HepG2 (cell line): ENCODE measurements at regions not wholly inside any gene's neighbourhood (a gene's known extent, or its start where the extent isn't known, plus 50 kb on each side); places are given as distances from the start of the nearest gene placed in this dataset.

Experiments used
- ATAC-seq: fragments of 200-7000 bp; cut with Tn5 transposase; 3 replicates; pipeline ENCODE4 v1.9.1; 2020; ENCODE audit warnings: mild to moderate bottlenecking, moderate library complexity
- BruUV-seq: library from RNA; stranded (reverse); fragments of 400-500 nt; replicated peaks from 2 replicates; lab custom pipeline; 2021; lab: Mats Ljungman, UMichigan
- CTCF ChIA-PET: fragments of 300-600 bp; formaldehyde crosslinking; extraction: SDS; loops from one replicate; lab custom pipeline; 2021; ENCODE audit warnings: low total read pairs, inconsistent platforms, low intra/inter-chr PET ratio; lab: Yijun Ruan, JAX
- POLR2A ChIA-PET: fragments of 350-600 bp; sonication (Branson Sonifier 250); formaldehyde crosslinking; loops from one replicate; lab custom pipeline; 2020; ENCODE audit warnings: antibody characterized with exemption, inconsistent platforms; lab: Yijun Ruan, JAX
- DNase-seq: peaks from one replicate; pipeline ENCODE4 v3.0.0-alpha.2; 2015; ENCODE audit warnings: low spot score
- FAIRE-seq: peaks from 3 replicates; lab custom pipeline; 2011; peaks lifted over from hg19 to GRCh38; lab: Jason Lieb, UNC
- H2AFZ ChIP-seq: one replicate; pipeline ENCODE4 v1.6.1; 2011; ENCODE audit warnings: low read length, inconsistent platforms
- H3K27ac ChIP-seq: fragments of 300-600 bp; 3 replicates; pipeline ENCODE4 v1.8.0; 2011; ENCODE audit warnings: mixed run types, mild to moderate bottlenecking, mixed read lengths, low read length, inconsistent platforms; ENCODE audit not compliant: insufficient read depth; ENCODE audit errors: extremely low read length
- H3K27me3 ChIP-seq, 2 experiments: fragments of 200-600 bp in 1 of 2; 2 replicates in 1 of 2; 3 replicates in 1 of 2; pipeline versions ENCODE4 v1.6.0 to v1.8.0; 2011; ENCODE audit warnings: low read length in 2 of 2, mild to moderate bottlenecking in 2 of 2, moderate library complexity in 2 of 2, inconsistent platforms in 1 of 2; ENCODE audit not compliant: insufficient read depth in 2 of 2, control insufficient read depth in 1 of 2
- H3K36me3 ChIP-seq, 2 experiments: fragments of 200-600 bp in 1 of 2; replicated peaks in 1 of 2; 2 replicates in 1 of 2; 3 replicates in 1 of 2; pipeline versions ENCODE4 v1.5.1 to v1.8.0; 2011; ENCODE audit warnings: low read length in 2 of 2, inconsistent platforms in 1 of 2; ENCODE audit not compliant: insufficient read depth in 2 of 2, control insufficient read depth in 1 of 2
- H3K4me1 ChIP-seq: 2 replicates; pipeline ENCODE4 v1.5.1; 2012; ENCODE audit warnings: low read length, inconsistent platforms; ENCODE audit not compliant: insufficient read depth
- H3K4me2 ChIP-seq: 2 replicates; pipeline ENCODE4 v1.6.0; 2011; ENCODE audit warnings: low read depth, low read length, inconsistent platforms
- H3K4me3 ChIP-seq, 3 experiments: fragments of 200-600 bp in 1 of 3; sonication (generic), shearing (Covaris generic) in 1 of 3; replicated peaks in 1 of 3; 2 replicates each; pipeline ENCODE4 v1.5.1; 2011 to 2016; ENCODE audit warnings: low read length in 3 of 3, inconsistent platforms in 2 of 3, low read depth in 2 of 3, mild to moderate bottlenecking in 2 of 3, control low read depth in 1 of 3, mixed read lengths in 1 of 3; ENCODE audit not compliant: insufficient read depth in 1 of 3
- H3K79me2 ChIP-seq: one replicate; pipeline ENCODE4 v1.6.1; 2011; ENCODE audit warnings: low read length, inconsistent platforms; ENCODE audit not compliant: insufficient read depth
- H3K9ac ChIP-seq: 2 replicates; pipeline ENCODE4 v1.6.0; 2011; ENCODE audit warnings: mild to moderate bottlenecking, low read depth, low read length, inconsistent platforms; ENCODE audit not compliant: insufficient read depth
- H3K9me3 ChIP-seq: 2 replicates; pipeline ENCODE4 v1.5.1; 2012; ENCODE audit warnings: mild to moderate bottlenecking, low read length
- H4K20me1 ChIP-seq: 2 replicates; pipeline ENCODE4 v1.6.0; 2011; ENCODE audit warnings: inconsistent platforms, mild to moderate bottlenecking, low read length, moderate library complexity; ENCODE audit not compliant: insufficient read depth
- FOXC1 ChIP-seq: sonication (generic); formaldehyde crosslinking; IDR thresholded peaks from 2 replicates; pipeline ENCODE4 v1.8.0; 2022; ENCODE audit warnings: mild to moderate bottlenecking, missing genetic modification reagents, borderline replicate concordance
- FOXO1 ChIP-seq: sonication (generic); formaldehyde crosslinking; IDR thresholded peaks from 2 replicates; pipeline ENCODE4 v1.4.0; 2020; ENCODE audit warnings: missing genetic modification reagents
- HNF4A ChIP-seq: sonication (generic); formaldehyde crosslinking; IDR thresholded peaks from 2 replicates; pipeline ENCODE4 v1.4.0; 2020; ENCODE audit warnings: missing genetic modification reagents
- MIER2 ChIP-seq: IDR thresholded peaks from 2 replicates; pipeline ENCODE4 v1.6.1; 2016; ENCODE audit warnings: missing biosample characterization, missing genetic modification reagents
- RARA ChIP-seq: IDR thresholded peaks from 2 replicates; pipeline ENCODE4 v1.6.1; 2016; ENCODE audit warnings: missing genetic modification reagents, missing compliant biosample characterization
- ZNF17 ChIP-seq: sonication (generic); formaldehyde crosslinking; IDR thresholded peaks from 2 replicates; pipeline ENCODE4 v1.5.0; 2020; ENCODE audit warnings: mild to moderate bottlenecking, missing genetic modification reagents
- ZNF841 ChIP-seq: sonication (generic); formaldehyde crosslinking; IDR thresholded peaks from 2 replicates; pipeline ENCODE4 v1.8.1; 2023; ENCODE audit warnings: missing genetic modification reagents, borderline replicate concordance
- WGBS: methylation state at CpG from one replicate; pipeline ENCODE4 v1.1.6; 2017; ENCODE audit warnings: low lambda C conversion rate; 5-methylcytosine and 5-hydroxymethylcytosine counted together
- in situ Hi-C: cut with HindIII; loops from 2 replicates; pipeline ENCODE4 v1.10.0; 2017; ENCODE audit warnings: low pct_unique_long_range_greater_than_20kb; ENCODE audit not compliant: extremely low pct_ligation_motif_present
- intact Hi-C: fragments of 100-400 bp; cut with micrococcal nuclease; formaldehyde crosslinking; loops from one replicate; pipeline ENCODE4 v1.10.0; 2022; ENCODE audit not compliant: unreplicated experiment
- TF ChIP-seq, protein P1 (sequence below), 2 experiments: IDR thresholded peaks; 2 replicates each; pipeline ENCODE4 v1.6.1; 2011 to 2012; ENCODE audit warnings: low read length in 2 of 2, borderline replicate concordance in 1 of 2, low read depth in 1 of 2, mild to moderate bottlenecking in 1 of 2, moderate library complexity in 1 of 2
- TF ChIP-seq, protein P2 (sequence below): sonication (generic); formaldehyde crosslinking; IDR thresholded peaks from 2 replicates; pipeline ENCODE4 v1.8.0; 2022; ENCODE audit warnings: missing genetic modification reagents, mild to moderate bottlenecking, borderline replicate concordance

DNA sequence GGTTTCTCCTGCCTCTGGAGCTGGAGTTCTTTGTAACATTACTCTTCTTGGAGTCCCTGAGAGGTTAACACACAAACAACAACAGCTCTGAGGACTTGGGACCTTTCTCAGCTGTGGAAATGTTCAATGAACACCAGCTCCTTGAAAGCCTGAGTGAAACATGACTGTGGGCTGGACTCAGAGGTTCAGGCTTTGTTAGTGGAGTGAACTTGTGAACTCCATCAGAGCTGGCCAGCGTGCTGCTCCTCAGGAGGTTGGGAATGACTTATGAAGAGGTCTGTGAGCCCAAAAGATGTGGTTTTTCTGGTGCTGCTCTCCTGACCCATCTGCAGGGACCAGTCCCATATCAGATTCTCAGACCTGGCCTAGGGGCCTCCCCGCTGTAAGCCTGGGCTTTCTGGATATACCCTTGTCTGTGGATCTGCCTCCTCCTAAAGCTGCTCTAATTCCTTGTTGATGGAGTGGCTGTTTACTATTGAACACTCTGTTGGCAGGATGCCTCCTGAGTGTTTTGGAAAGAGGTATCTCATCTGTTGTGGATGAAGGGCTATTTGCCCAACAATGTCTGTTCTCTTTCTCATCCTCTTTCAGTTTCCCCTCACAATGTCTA is 170.0 kb upstream of the GDNF start:
- peak; percentile 85 for ATAC-seq
- no peak overlapping the region for H3K4me3 ChIP-seq
- no TSS peak for BruUV-seq
- peaks cover 15% of the 10 kb centered on the region for H3K4me1 ChIP-seq
- H3K9ac ChIP-seq, result no peak overlapping the region
- in situ Hi-C loops, result no loop called here
- H3K27me3 ChIP-seq, result peaks cover 0 to 19% of the 10 kb centered on the region in 2 experiments; a peak in 3 of 5 replicates
- H2AFZ ChIP-seq, result no peak overlapping the region
- H3K79me2 ChIP-seq, result no peaks in the 10 kb centered on the region
- WGBS, result 0% methylated on average over 1 of the region's 2 CpGs
- DNase-seq, result no peak
- TF ChIP-seq, protein P1, sequence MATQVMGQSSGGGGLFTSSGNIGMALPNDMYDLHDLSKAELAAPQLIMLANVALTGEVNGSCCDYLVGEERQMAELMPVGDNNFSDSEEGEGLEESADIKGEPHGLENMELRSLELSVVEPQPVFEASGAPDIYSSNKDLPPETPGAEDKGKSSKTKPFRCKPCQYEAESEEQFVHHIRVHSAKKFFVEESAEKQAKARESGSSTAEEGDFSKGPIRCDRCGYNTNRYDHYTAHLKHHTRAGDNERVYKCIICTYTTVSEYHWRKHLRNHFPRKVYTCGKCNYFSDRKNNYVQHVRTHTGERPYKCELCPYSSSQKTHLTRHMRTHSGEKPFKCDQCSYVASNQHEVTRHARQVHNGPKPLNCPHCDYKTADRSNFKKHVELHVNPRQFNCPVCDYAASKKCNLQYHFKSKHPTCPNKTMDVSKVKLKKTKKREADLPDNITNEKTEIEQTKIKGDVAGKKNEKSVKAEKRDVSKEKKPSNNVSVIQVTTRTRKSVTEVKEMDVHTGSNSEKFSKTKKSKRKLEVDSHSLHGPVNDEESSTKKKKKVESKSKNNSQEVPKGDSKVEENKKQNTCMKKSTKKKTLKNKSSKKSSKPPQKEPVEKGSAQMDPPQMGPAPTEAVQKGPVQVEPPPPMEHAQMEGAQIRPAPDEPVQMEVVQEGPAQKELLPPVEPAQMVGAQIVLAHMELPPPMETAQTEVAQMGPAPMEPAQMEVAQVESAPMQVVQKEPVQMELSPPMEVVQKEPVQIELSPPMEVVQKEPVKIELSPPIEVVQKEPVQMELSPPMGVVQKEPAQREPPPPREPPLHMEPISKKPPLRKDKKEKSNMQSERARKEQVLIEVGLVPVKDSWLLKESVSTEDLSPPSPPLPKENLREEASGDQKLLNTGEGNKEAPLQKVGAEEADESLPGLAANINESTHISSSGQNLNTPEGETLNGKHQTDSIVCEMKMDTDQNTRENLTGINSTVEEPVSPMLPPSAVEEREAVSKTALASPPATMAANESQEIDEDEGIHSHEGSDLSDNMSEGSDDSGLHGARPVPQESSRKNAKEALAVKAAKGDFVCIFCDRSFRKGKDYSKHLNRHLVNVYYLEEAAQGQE (IDR thresholded peaks at IDR 0.05; ENCODE audit: borderline replicate concordance in 1 of 2, low read depth in 1 of 2, low read length in 2 of 2), result peak in 1 of 2 experiments; percentile 86; a peak in 3 of 4 replicates
- TF ChIP-seq ZNF17 (CRISPR knock-in tag), result no peak
- TF ChIP-seq FOXC1 (CRISPR knock-in tag), result no peak
- no peak for TF ChIP-seq ZNF841
- TF ChIP-seq FOXO1, result no peak
- TF ChIP-seq, protein P2, sequence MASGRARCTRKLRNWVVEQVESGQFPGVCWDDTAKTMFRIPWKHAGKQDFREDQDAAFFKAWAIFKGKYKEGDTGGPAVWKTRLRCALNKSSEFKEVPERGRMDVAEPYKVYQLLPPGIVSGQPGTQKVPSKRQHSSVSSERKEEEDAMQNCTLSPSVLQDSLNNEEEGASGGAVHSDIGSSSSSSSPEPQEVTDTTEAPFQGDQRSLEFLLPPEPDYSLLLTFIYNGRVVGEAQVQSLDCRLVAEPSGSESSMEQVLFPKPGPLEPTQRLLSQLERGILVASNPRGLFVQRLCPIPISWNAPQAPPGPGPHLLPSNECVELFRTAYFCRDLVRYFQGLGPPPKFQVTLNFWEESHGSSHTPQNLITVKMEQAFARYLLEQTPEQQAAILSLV (CRISPR knock-in tag), result no peak
- TF ChIP-seq HNF4A (CRISPR knock-in tag), result peak; percentile 17; the same call in 1 of the 2 replicates
- TF ChIP-seq RARA (CRISPR knock-in tag), result 0 out of 2 replicates have a peak, but pooled peaks have one; percentile 35
- peak; percentile 71; the same call in 1 of the 2 replicates for TF ChIP-seq MIER2 (CRISPR knock-in tag)
- TF ChIP-seq, all 625 proteins: peak for 4
- H3K36me3 ChIP-seq, result no peaks in the 10 kb centered on the region
- intact Hi-C loops, result no loop called here
- H3K4me2 ChIP-seq, result 0 out of 2 replicates have a peak overlapping the region, but pooled peaks have one; percentile 2
- FAIRE-seq, result no peak
- POLR2A ChIA-PET, result no interaction called here
- H3K9me3 ChIP-seq, result no peaks in the 10 kb centered on the region
- CTCF ChIA-PET, result no interaction called here
- no peak overlapping the region for H3K27ac ChIP-seq
- H4K20me1 ChIP-seq, result no peaks in the 10 kb centered on the region
